Inflammatory macrophage (primary cell): ENCODE measurements at regions not wholly inside any gene's neighbourhood (a gene's known extent, or its start where the extent isn't known, plus 50 kb on each side); places are given as distances from the start of the nearest gene placed in this dataset.
A peak's percentile ranks its signal among the peaks of the same experiment; 100 is the strongest.
"Not testable (repeated sequence)": the region's sequence is repeated elsewhere in the genome, so short reads cannot be mapped to it uniquely, and the experiment has no call there.

Experiments used
- DNase-seq, 2 donors: peaks; one replicate each; pipeline ENCODE4 v3.0.0-alpha.2; 2020 to 2022

GRCh38 chrY:12360496-12360895 is 340.5 kb upstream of the USP9Y start:
- no peak for DNase-seq

DNA sequence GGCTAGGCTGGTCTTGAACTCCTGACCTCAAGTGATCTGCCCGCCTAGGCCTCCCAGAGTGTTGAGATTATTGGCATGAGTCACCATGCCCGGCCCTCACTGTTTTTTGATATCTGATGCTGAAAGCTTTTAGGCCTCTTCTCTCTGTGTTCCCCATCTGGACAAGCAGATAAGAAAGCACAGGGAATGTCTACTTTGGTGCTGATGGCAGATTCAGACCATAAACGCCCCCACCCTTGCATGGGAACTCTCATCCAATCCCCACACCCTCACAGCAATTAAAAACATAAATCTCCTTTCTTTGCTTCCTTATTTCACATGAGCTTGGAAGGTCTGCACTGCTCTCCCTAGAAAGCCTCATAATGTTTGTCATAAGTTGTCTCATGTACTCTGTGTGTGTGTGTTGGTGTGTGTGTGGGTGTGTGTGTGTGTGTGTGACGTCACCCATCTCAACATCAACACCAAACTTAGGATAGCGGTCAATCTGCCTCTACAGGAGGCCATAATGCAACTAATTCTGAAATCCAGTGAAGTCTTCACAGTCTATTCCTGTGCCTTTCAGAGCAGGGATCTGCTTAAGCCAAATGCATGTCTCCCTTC is 335.6 kb upstream of the USP9Y start:
- no peak for DNase-seq

- DNase-seq, result not testable (repeated sequence)
Observed at GRCh38 chrY:12374588-12374987, 326.4 kb upstream of the USP9Y start.

GRCh38 chrY:12391655-12392559 is 309.1 kb upstream of the USP9Y start:
- DNase-seq, result peak in 1 of 2 donors; percentile 2

- DNase-seq, result peak in 1 of 2 donors; percentile 14
Observed at GRCh38 chrY:12393190-12393589, 307.8 kb upstream of the USP9Y start.

- DNase-seq, result not testable (repeated sequence)
Observed at GRCh38 chrY:12395381-12396120, 305.5 kb upstream of the USP9Y start.

GRCh38 chrY:12403916-12404315 is 297.1 kb upstream of the USP9Y start:
- no peak for DNase-seq

DNA sequence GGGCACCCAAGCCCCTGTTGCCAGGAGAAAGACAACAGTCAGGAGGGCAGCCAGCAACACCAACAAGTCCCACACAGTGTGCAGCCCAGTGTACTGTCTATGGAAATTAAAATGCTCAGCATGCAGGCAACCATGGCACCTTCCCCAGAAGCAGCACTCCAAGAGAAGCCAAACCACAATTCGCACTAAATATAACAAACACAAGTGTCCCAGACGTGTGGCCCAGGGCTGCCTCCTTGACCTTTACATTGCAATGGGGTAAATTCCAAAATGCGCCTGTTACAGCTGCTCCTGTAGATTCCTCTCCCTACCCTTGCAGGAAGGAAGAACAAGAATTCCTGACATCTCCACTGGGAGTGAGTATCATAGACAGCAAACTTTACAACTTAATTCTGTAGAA is 292.8 kb upstream of the USP9Y start:
- DNase-seq, result no peak

- DNase-seq, result no peak
Observed at GRCh38 chrY:12410696-12411095, 290.3 kb upstream of the USP9Y start.

DNA sequence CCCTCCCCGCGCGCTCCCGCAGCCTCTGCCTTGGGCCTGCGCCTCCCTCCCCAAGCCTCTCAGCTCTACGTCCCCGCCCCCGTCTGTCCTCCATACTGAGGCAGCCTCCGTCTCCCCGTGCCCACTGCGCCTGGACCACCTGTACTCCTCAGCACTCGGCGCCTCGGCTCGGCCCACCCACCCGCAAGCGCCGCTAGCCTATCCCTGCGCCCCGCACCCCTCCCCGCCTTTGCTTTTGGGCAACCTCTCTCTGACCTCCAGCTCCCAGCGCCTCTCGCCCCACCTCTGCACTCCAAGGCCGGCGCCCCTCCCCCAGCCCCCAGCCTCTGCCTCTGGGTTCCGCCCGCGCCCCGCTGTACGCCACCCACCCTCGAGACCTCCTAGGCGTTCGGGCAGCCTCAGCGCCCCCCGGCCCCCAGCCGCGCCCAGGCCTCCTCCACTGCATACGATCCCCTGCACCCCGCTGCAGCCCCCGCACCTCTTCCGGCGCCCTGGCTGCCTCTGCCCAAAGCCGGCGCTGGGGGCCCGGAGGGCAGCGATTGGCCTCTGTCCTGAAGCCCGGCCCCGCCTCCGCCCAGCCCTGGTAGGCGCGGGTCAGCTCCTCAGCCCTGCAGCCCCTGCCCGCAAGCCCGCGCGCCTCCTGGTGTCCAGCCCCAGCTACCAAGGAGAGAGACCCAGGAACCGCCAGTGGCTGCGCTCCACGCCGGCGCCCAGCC is 279.8 kb upstream of the USP9Y start:
- no peak for DNase-seq

GRCh38 chrY:12421788-12422124 is 279.3 kb upstream of the USP9Y start:
- DNase-seq, result no peak

GRCh38 chrY:12422536-12422935 is 278.5 kb upstream of the USP9Y start:
- DNase-seq, result no peak

- no peak for DNase-seq
Observed at GRCh38 chrY:12423416-12424252, 277.4 kb upstream of the USP9Y start.

GRCh38 chrY:12425506-12425905 is 275.5 kb upstream of the USP9Y start:
- no peak for DNase-seq

DNA sequence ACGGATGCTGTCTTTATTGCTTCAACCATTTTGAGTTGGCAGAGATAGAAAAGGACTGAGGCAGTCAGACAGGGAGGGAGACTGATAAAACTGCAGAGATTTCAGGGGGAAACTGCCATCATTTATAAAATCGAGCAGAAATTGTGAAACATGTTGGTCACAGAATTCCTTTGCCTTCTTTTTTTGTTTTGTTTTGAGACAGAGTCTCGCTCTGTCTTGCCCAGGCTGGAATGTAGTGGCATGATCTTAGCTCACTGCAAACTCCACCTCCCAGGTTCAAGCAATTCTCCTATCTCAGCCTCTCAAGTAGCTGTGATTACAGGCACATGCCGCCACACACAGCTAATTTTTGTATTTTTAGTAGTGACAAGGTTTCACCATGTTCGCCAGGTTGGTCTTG is 273.7 kb upstream of the USP9Y start:
- DNase-seq, result no peak

GRCh38 chrY:12431546-12431945 is 269.5 kb upstream of the USP9Y start:
- no peak for DNase-seq

GRCh38 chrY:12438823-12439222 is 262.2 kb upstream of the USP9Y start:
- DNase-seq, result not testable (repeated sequence)

GRCh38 chrY:12444200-12444599 is 256.8 kb upstream of the USP9Y start:
- DNase-seq, result no peak

GRCh38 chrY:12446486-12447265 is 254.4 kb upstream of the USP9Y start:
- not testable (repeated sequence) for DNase-seq

DNA sequence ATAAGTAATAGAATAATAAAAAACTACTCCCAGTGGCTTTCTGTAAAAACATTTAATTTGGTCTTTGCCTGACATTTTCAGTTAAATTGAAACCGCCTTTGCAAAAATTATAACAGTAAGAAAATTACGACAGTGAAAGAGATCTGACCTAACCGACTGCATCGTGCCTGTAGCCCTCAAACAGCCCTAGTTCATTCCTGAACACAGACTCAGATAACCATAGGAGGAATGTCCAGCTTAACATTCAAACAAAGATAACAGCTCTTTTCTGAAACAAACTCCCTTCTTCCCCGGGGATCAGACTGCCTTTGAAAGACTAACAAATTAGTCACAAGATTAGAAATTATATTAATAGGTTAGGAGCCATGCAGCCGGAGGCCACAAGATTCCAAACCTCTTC is 252.5 kb upstream of the USP9Y start:
- DNase-seq, result not testable (repeated sequence)

- DNase-seq, result not testable (repeated sequence)
Observed at GRCh38 chrY:12453318-12453717, 247.7 kb upstream of the USP9Y start.
